ENCODE measurements at regions not wholly inside any gene's neighbourhood (a gene's known extent, or its start where the extent isn't known, plus 50 kb on each side); places are given as distances from the start of the nearest gene placed in this dataset.

DNA sequence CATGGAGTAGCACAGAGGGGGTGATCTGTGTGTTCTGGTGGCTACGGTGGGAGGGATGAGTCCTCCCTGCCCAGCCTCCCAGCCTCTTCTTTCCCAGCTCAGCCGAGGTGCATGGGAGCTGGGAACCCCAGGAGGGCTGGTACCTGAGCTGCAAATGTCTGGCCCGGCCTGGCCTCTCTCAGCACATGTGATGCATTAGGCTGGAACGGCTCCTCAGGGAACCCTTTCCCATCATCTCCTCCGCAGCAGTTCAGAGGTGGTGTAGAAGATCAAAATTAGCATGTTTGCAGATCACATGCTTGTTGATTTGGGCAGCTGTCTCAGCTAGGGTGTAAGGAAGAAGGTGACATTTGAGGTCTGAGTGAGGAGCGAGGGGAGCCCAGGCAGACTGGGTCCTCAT is 126.6 kb downstream of the EMX2 start:
- H3K4me1 ChIP-seq (ENCODE audit: control insufficient read depth, insufficient read depth, low read length, poor library complexity, severe bottlenecking): no peaks in the 10 kb centered on the region
- no peak overlapping the region for H3K4me3 ChIP-seq (ENCODE audit: extremely low read depth, insufficient read depth, low read length, poor library complexity, severe bottlenecking)
- H3K36me3 ChIP-seq (ENCODE audit: control insufficient read depth, insufficient read depth, low read length): no peaks in the 10 kb centered on the region
- WGBS, 2 experiments (ENCODE audit: insufficient coverage in 2 of 2): 90 to 92% methylated on average over 2 to 3 of the region's 6 CpGs
- H3K9me3 ChIP-seq (ENCODE audit: control insufficient read depth, low read length): no peaks in the 10 kb centered on the region
- no peak overlapping the region for H3K27ac ChIP-seq (ENCODE audit: low read depth, low read length, severe bottlenecking)

DNA sequence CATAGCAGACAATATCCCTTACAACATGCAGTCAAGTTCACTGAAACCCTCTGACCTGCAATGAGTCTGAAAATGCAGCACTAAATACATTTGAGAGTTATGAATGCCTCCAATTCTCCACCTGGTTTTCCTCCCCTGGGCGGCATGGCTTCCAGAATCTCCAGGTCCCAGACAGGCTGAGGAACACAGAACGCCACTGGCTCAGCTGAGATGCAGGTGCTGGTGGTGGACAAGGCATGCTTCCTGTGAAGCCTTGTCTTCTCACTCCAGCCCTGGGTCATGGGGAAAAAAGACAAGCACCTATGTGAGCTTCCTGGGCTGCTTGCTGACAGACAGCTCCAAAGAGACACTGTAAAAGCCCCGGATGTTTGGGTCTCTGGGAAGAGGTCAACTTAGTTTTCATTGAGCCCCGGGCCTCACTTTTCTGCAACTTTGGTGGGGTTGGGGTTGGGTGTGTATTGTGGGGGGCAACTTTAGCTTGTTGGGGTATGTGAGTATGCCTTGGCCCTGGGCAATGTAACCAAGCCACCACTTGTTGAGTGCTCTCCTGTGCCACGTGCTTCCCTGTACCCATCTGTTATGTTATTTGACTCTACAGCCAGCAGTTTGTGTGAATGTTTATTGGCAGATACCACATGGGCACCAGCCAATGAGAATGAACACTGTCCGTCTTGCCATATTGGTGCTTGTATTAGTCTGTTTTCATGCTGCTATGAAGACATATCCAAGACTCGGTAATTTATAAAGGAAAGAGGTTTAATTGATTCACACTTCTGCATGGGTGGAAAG is 127.8 kb downstream of the EMX2 start:
- H3K4me1 ChIP-seq (ENCODE audit: control insufficient read depth, insufficient read depth, low read length, poor library complexity, severe bottlenecking): no peaks in the 10 kb centered on the region
- no peak overlapping the region for H3K4me3 ChIP-seq (ENCODE audit: extremely low read depth, insufficient read depth, low read length, poor library complexity, severe bottlenecking)
- 83 to 84% methylated on average over 5 to 6 of the region's 7 CpGs for WGBS, 2 experiments (ENCODE audit: insufficient coverage in 2 of 2)
- H3K9me3 ChIP-seq (ENCODE audit: control insufficient read depth, low read length): no peaks in the 10 kb centered on the region
- no peaks in the 10 kb centered on the region for H3K36me3 ChIP-seq (ENCODE audit: control insufficient read depth, insufficient read depth, low read length)
- no peak overlapping the region for H3K27ac ChIP-seq (ENCODE audit: low read depth, low read length, severe bottlenecking)

DNA sequence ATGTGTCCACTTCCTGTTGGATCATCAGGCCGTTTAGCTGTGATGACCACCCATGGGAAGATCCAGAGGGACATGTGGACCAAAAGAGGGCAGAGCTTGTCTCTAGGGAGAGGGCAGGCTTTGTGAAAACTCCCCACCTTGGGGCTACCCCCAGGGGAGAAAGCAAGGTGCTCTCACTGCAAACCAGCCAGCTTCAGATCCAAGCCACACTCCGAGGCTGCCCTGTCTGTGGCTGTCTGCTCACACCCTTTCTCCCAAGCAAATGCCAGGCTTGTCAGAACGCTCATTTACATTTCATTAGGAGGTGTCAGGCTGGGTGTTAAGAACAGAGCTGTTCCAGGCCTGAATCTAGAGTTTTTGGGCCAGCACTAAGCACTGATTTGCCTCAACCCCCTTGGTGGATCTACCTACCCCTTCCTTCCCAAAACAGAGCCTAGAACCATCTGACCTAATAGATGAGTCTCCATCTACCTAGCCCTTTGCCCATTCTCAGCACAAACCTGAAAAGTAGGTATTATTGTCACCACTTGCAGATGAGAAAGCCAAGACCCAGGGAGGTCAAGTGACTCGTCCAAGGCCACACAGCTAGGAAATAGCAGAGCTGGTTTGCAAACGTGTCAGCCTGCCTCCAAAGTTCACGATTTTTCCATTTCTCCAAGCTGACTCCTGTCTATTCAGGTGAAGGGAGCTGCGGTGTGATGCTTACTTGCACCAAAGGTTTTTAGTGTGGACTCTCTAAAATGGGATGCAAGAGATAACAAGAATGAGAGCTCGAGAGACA is 130.9 kb downstream of the EMX2 start:
- WGBS, 2 experiments (ENCODE audit: insufficient coverage in 2 of 2): 75 to 80% methylated on average over 6 of the region's 8 CpGs

DNA sequence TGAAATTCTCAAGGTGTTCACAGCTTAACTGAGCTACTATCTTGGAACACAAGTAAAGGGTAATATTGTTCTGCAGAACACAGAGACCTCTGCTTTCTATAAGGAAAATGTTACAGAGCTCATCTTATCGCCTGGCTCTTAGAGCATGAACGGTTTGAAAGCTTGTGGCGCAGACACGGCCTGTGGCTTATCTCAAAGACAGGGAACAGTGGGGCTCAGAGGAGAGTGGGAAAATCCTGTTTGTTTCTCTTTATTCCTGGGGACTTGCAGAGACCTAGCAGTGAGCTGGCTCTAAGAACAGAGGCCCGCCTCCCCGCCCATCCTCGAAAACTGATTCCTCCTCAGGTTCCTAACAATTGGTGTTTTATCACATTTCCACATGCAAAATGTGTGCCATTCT is 131.7 kb downstream of the EMX2 start:
- 74 to 83% methylated on average over 1 to 7 of the region's 7 CpGs for WGBS, 2 experiments (ENCODE audit: insufficient coverage in 2 of 2)
- Histone ChIP-seq H3K9me3 (ENCODE audit: control insufficient read depth, low read length) (no peaks in the 10 kb centered on the region), H3K27ac (ENCODE audit: low read depth, low read length, severe bottlenecking) (no peak overlapping the region), H3K4me1 (ENCODE audit: control insufficient read depth, insufficient read depth, low read length, poor library complexity, severe bottlenecking) (no peaks in the 10 kb centered on the region), H3K4me3 (ENCODE audit: extremely low read depth, insufficient read depth, low read length, poor library complexity, severe bottlenecking) (no peak overlapping the region), H3K36me3 (ENCODE audit: control insufficient read depth, insufficient read depth, low read length) (no peaks in the 10 kb centered on the region)

More for the DNA sequence above, 130.9 kb downstream of the EMX2 start:
- H3K9me3 ChIP-seq (ENCODE audit: control insufficient read depth, low read length): no peaks in the 10 kb centered on the region
- no peak overlapping the region for H3K4me3 ChIP-seq (ENCODE audit: extremely low read depth, insufficient read depth, low read length, poor library complexity, severe bottlenecking)
- no peak overlapping the region for H3K27ac ChIP-seq (ENCODE audit: low read depth, low read length, severe bottlenecking)
- no peaks in the 10 kb centered on the region for H3K4me1 ChIP-seq (ENCODE audit: control insufficient read depth, insufficient read depth, low read length, poor library complexity, severe bottlenecking)
- H3K36me3 ChIP-seq (ENCODE audit: control insufficient read depth, insufficient read depth, low read length): no peaks in the 10 kb centered on the region

DNA sequence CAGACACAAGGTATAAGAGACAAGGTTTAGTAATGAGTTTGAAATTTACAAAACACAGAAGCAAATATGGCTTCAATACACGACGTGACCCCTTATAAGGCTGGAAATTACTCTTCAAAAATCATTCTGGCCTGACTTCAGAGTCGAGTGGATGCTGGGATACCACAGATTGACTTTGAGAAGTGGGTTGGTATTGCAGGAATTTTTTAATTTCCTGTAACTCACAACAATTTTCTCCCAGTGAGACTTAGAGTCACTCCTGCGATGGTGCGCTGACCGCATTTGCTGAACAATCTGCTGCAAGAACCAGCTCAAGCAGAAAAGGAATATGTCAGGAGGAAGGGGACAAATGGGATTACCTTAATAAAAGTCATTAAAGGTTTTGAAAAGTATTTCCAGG is 132.1 kb downstream of the EMX2 start:
- Histone ChIP-seq H3K4me1 (ENCODE audit: control insufficient read depth, insufficient read depth, low read length, poor library complexity, severe bottlenecking) (no peaks in the 10 kb centered on the region), H3K4me3 (ENCODE audit: extremely low read depth, insufficient read depth, low read length, poor library complexity, severe bottlenecking) (no peak overlapping the region)
- 60 to 100% methylated on average over 1 to 2 of the region's 6 CpGs for WGBS, 2 experiments (ENCODE audit: insufficient coverage in 2 of 2)

DNA sequence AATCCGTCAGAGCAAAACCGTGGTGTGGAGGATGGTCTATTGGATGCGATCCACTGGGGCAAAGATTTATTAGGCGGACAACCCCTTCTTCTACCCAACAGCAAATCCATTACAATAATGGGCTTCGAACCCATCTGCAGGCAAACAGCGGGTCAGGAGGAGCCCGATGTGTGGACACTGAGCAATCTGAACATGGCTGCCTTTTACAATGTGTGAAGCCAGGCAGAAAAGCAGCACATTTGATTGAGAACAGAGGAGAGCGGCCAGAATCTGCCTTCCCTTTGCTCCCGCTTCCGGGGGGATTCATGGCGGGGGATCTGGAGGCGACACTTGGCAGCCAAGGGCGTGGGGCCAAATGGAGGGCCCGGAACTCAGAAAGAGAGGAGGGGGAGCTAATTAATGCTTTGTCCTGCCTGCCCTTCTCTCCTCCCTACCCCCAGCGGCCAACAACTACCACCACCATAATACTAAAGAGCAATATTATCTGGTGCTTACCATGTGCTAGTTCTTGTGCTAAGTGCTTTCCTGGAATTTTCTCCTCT is 133.0 kb downstream of the EMX2 start:
- Histone ChIP-seq H3K36me3 (ENCODE audit: control insufficient read depth, insufficient read depth, low read length) (no peaks in the 10 kb centered on the region), H3K27ac (ENCODE audit: low read depth, low read length, severe bottlenecking) (no peak overlapping the region), H3K9me3 (ENCODE audit: control insufficient read depth, low read length) (no peaks in the 10 kb centered on the region), H3K4me3 (ENCODE audit: extremely low read depth, insufficient read depth, low read length, poor library complexity, severe bottlenecking) (no peak overlapping the region), H3K4me1 (ENCODE audit: control insufficient read depth, insufficient read depth, low read length, poor library complexity, severe bottlenecking) (no peaks in the 10 kb centered on the region)
- 90 to 95% methylated on average over 8 to 9 of the region's 15 CpGs for WGBS, 2 experiments (ENCODE audit: insufficient coverage in 2 of 2)

More for the DNA sequence above, 132.1 kb downstream of the EMX2 start:
- Histone ChIP-seq H3K9me3 (ENCODE audit: control insufficient read depth, low read length) (no peaks in the 10 kb centered on the region), H3K27ac (ENCODE audit: low read depth, low read length, severe bottlenecking) (no peak overlapping the region), H3K36me3 (ENCODE audit: control insufficient read depth, insufficient read depth, low read length) (no peaks in the 10 kb centered on the region)

DNA sequence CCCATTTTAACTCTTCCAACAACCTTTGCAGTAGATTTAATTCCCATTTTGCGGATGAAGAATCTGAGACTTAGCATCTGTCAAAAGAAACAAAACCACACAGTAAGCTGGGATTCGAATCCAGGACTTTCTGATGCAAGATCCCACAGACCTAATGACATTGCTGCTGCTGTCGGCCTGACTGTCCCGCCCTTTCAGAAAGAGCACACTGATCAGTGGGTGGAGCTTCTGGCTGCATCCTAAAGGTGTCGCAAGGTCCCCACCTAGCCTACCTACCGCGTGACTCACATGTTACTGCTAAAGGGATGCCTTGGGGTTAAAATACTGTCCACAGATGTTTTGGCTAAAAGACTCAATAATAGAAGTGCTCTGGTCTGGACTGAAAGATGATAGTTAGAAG is 134.7 kb downstream of the EMX2 start:
- 96 to 97% methylated on average over 4 to 6 of the region's 7 CpGs for WGBS, 2 experiments (ENCODE audit: insufficient coverage in 2 of 2)
- no peak overlapping the region for H3K4me3 ChIP-seq (ENCODE audit: extremely low read depth, insufficient read depth, low read length, poor library complexity, severe bottlenecking)

DNA sequence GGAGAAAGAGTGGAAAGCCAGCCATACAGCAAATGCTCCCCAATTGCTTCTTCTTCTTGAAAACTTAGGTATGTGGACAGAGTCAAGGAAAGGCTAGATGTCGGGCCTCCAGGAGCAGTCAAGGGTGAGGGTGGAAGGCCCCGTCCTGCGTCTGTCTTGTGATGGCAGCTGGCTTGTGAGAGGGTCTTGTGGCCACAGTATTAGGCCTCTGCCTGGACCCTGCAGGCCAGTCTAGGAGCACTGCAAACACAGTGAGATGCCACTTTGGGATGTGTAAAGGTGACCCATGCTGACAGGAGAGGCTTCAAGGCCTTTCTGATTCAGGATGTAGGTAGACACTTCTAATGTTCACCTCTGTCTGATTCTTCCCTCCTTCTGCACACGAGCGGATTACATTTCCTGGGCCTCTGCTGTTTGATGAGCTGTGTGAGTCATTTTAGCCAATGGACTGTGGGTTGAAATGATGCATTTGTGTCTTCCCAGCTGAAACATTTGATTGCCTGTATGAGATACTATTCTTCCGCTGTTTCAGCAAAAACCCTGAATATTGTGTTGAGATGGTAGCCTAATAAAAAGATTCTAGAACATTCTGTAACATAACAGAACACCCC is 135.4 kb downstream of the EMX2 start:
- Histone ChIP-seq H3K9me3 (ENCODE audit: control insufficient read depth, low read length) (no peaks in the 10 kb centered on the region), H3K4me3 (ENCODE audit: extremely low read depth, insufficient read depth, low read length, poor library complexity, severe bottlenecking) (no peak overlapping the region), H3K36me3 (ENCODE audit: control insufficient read depth, insufficient read depth, low read length) (no peaks in the 10 kb centered on the region), H3K4me1 (ENCODE audit: control insufficient read depth, insufficient read depth, low read length, poor library complexity, severe bottlenecking) (no peaks in the 10 kb centered on the region), H3K27ac (ENCODE audit: low read depth, low read length, severe bottlenecking) (no peak overlapping the region)
- WGBS, 2 experiments (ENCODE audit: insufficient coverage in 2 of 2): 80 to 86% methylated on average over 3 of the region's 6 CpGs

More for the DNA sequence above, 134.7 kb downstream of the EMX2 start:
- Histone ChIP-seq H3K9me3 (ENCODE audit: control insufficient read depth, low read length) (no peaks in the 10 kb centered on the region), H3K27ac (ENCODE audit: low read depth, low read length, severe bottlenecking) (no peak overlapping the region), H3K36me3 (ENCODE audit: control insufficient read depth, insufficient read depth, low read length) (no peaks in the 10 kb centered on the region), H3K4me1 (ENCODE audit: control insufficient read depth, insufficient read depth, low read length, poor library complexity, severe bottlenecking) (no peaks in the 10 kb centered on the region)

DNA sequence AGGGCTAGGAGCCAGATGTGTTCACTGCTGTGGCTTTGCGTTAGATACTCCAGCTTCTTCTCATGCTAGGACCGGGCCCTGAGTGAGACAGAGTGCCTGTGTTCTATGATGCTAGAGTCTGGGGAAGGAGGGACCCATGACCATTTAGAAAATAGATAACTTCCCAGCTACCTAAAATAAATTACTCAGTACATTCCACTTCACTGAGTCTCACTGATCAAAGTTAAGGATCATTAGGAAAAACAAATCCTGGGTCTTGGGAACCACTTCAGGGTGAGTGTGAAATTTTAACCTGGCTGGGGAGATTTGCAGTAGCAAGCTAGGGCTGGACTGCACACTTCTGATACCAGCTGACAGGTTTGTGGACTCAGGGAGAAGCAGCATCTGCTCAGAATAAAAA is 138.1 kb downstream of the EMX2 start:
- WGBS, 2 experiments (ENCODE audit: insufficient coverage in 2 of 2): 100% methylated on average over 1 of the region's 2 CpGs; no CpG with 5 or more reads in 1 of the 2 experiments
- Histone ChIP-seq H3K4me1 (ENCODE audit: control insufficient read depth, insufficient read depth, low read length, poor library complexity, severe bottlenecking) (no peaks in the 10 kb centered on the region), H3K36me3 (ENCODE audit: control insufficient read depth, insufficient read depth, low read length) (no peaks in the 10 kb centered on the region), H3K9me3 (ENCODE audit: control insufficient read depth, low read length) (no peaks in the 10 kb centered on the region), H3K4me3 (ENCODE audit: extremely low read depth, insufficient read depth, low read length, poor library complexity, severe bottlenecking) (no peak overlapping the region), H3K27ac (ENCODE audit: low read depth, low read length, severe bottlenecking) (no peak overlapping the region)

DNA sequence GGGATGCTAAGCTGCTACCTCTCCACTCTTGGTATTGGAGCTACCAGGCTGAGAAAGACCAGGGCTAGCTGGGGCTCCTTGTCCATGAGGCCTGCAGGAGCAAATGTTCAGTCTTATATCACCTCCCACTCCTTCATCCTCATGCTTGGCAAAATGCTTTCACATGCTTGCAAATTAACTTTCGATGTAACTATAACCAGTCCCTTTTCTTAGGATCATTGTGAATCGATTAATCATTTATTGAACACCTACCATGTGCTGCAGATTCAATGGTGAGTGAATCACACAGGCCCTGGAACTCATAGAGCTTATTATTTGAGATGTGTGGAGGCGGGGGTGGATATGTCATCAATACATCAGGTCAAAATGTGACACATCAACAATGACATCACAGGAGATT is 138.6 kb downstream of the EMX2 start:
- H3K4me1 ChIP-seq (ENCODE audit: control insufficient read depth, insufficient read depth, low read length, poor library complexity, severe bottlenecking): no peaks in the 10 kb centered on the region
- no peaks in the 10 kb centered on the region for H3K36me3 ChIP-seq (ENCODE audit: control insufficient read depth, insufficient read depth, low read length)
- no peaks in the 10 kb centered on the region for H3K9me3 ChIP-seq (ENCODE audit: control insufficient read depth, low read length)
- WGBS, 2 experiments (ENCODE audit: insufficient coverage in 2 of 2): 100% methylated on average over 1 of the region's 3 CpGs; no CpG with 5 or more reads in 1 of the 2 experiments
- no peak overlapping the region for H3K27ac ChIP-seq (ENCODE audit: low read depth, low read length, severe bottlenecking)
- no peak overlapping the region for H3K4me3 ChIP-seq (ENCODE audit: extremely low read depth, insufficient read depth, low read length, poor library complexity, severe bottlenecking)
